ENCODE measurements at regions not wholly inside any gene's neighbourhood (a gene's known extent, or its start where the extent isn't known, plus 50 kb on each side); places are given as distances from the start of the nearest gene placed in this dataset.

DNA sequence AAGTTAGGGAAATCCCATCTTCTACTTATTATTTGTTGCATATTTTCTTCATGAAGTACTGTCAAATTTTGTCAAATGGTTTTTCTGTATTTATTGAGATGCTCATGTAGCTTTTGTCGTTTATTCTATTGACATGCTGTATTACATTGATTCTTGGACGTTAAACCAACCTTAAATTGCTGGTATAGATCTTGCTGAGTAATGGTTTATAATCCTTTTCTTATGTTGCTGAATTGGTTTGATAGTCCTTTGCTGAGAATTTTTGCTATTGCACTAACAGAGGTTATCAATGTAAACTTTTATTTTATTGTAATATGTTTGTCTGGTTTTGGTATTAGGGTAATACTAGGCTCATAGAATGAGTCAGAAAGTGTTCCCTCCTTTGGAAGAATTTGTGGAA, 54.3 kb upstream of the COL6A5 start:
- H3K4me3 ChIP-seq (ENCODE audit: low read depth, low read length), result no peak overlapping the region
- TF ChIP-seq, protein P1, sequence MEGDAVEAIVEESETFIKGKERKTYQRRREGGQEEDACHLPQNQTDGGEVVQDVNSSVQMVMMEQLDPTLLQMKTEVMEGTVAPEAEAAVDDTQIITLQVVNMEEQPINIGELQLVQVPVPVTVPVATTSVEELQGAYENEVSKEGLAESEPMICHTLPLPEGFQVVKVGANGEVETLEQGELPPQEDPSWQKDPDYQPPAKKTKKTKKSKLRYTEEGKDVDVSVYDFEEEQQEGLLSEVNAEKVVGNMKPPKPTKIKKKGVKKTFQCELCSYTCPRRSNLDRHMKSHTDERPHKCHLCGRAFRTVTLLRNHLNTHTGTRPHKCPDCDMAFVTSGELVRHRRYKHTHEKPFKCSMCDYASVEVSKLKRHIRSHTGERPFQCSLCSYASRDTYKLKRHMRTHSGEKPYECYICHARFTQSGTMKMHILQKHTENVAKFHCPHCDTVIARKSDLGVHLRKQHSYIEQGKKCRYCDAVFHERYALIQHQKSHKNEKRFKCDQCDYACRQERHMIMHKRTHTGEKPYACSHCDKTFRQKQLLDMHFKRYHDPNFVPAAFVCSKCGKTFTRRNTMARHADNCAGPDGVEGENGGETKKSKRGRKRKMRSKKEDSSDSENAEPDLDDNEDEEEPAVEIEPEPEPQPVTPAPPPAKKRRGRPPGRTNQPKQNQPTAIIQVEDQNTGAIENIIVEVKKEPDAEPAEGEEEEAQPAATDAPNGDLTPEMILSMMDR (IDR thresholded peaks at IDR 0.05; ENCODE audit: control insufficient read depth, extremely low read depth, insufficient read depth), result no peak
- no peak for DNase-seq (ENCODE audit: low read depth)

DNA sequence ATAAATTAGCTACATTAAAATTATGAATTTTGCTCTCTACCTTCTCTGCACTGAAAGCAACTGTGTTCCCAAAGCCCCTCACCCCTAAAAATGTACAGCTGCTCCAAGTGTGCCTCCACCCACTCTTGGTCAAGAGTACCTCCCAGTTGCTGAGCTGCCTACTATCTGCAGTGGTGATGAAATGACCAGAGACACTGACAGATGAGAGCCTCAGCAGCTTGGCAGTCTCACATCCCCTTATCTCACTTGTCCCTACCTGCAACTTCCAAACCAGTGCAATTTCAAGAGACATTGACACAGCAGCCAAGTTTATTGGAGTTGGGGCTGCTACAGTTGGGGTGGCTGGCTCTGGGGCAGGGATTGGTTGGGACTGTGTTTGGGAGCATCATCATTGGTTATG, 52.2 kb upstream of the COL6A5 start:
- no peak overlapping the region for H3K4me3 ChIP-seq (ENCODE audit: low read depth, low read length)
- no peak for DNase-seq (ENCODE audit: low read depth)
- TF ChIP-seq, protein P1 (IDR thresholded peaks at IDR 0.05; ENCODE audit: control insufficient read depth, extremely low read depth, insufficient read depth), result no peak
